ENCODE measurements at regions not wholly inside any gene's neighbourhood (a gene's known extent, or its start where the extent isn't known, plus 50 kb on each side); places are given as distances from the start of the nearest gene placed in this dataset.
"Not testable (repeated sequence)": the region's sequence is repeated elsewhere in the genome, so short reads cannot be mapped to it uniquely, and the experiment has no call there.

DNA sequence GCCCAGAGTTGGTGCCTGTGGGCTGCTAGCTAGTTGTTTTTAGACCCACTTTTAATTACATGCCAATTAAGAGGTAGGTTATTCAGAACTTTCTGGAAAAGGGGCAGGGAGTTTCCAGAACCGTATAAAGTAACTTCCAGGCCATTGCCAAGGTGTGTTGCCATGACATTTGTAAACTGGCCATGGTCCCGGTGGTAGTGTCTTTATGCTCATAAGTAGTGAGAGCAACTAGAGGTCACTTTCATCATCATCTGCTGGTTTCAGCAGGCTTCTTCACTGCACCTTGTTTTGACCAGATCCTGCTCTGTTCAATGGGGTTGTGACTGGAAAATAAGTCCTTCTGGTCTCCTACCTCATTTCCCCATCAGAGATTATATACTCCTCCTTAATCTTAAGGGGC, 207.0 kb downstream of the FAM72C start:
- DNase-seq (ENCODE audit: low spot score): not testable (repeated sequence)

DNA sequence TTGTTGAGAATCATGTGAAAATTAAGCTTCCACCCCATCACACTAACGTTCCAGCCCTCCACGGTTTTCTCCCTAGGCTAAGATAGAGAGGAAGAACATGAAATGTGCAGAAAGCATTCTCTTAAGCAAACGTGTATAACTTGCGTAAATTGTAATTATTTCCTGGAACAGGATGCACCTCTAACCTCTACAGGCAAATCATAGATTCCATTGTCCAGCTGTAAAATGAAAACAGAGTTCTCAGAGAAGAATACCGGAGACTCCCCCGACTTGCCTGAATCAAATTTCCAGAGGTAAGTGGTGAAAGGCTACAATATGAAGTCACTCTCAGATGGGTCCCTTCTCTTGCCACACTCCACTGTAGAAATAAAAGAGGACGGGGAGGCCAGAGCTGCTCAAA, 211.4 kb downstream of the FAM72C start:
- not testable (repeated sequence) for DNase-seq (ENCODE audit: low spot score)

- DNase-seq (ENCODE audit: low spot score): not testable (repeated sequence)
Measured at GRCh38 chr1:143755961-143756360, 215.8 kb downstream of the FAM72C start.

DNA sequence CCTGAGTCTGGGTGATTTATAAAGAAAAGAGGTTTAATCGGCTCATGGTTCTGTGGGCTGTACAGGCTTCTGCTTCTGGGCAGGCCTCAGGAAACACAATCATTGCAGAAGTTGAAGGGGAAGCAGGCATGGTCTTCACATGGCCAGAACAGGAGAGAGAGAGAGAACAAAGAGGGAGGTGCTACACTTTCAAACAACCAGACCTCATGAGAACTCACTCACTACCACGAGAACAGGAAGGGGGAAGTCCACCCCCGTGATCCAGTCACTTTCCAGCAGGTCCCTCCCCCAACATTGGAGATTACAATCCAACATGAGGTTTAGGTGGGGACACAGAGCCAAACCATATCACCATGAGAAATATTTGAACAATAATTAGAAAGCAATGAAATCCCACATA, 222.9 kb downstream of the FAM72C start:
- no peak for DNase-seq (ENCODE audit: low spot score)

DNA sequence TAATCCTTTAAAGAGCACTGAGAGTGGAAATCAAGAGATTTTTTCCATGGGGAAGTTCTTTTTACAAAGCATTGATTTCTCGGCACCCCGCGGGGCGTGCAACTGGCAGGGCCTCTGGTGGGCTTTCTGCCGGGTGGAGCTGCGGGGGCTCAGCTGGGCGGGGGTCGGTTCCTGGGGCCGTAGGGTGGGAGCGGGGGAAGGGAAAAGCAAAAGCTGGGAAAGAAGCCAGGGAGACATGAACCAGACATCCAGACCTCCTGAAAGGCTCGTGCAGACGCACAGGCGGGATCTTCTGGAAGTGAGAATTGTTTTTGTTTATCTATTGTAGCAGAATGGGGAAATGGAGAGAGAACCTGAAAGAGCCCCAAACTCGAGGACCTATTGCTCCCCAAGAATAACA, 235.2 kb downstream of the FAM72C start:
- DNase-seq (ENCODE audit: low spot score): no peak

- DNase-seq (ENCODE audit: low spot score): no peak
Measured at GRCh38 chr1:143735764-143736461, 235.9 kb downstream of the FAM72C start.

GRCh38 chr1:143734261-143734660, 237.5 kb downstream of the FAM72C start:
- not testable (repeated sequence) for DNase-seq (ENCODE audit: low spot score)

- DNase-seq (ENCODE audit: low spot score): not testable (repeated sequence)
Measured at GRCh38 chr1:143730890-143731289, 240.9 kb downstream of the FAM72C start.

GRCh38 chr1:143729449-143730111, 242.2 kb downstream of the FAM72C start:
- peak; percentile 54 for DNase-seq (ENCODE audit: low spot score)

DNA sequence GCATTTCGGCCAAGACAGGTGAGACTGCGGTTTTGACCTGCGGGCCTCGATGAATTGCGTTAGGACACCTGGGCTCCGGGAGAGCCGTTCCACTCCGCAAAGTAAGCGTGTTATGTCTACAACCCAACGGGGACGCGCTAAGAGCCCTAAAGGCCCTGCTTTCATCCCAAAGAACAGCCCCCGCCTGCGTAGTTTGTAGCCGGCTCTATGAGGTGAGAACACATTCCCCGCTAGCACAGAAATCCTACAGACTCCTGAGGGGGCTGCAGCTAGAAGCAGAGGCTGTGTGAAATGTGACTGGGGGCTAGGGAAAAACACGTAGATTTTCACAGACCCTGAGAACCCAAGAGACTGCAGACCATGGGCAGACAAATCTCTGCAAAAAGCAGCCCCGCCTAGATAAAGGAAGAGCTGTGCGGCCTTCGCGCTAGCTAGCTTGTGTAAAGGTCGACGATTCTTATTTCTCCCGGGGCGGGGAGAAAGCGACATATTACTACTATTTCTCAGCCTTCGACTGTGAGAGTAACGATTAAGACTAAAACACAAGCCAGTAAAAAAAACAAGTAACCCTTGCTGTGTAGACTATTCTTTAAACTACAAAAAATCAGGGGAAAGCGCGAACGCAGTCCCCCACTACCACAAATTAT, 242.9 kb downstream of the FAM72C start:
- not testable (repeated sequence) for DNase-seq (ENCODE audit: low spot score)

- DNase-seq (ENCODE audit: low spot score): peak; percentile 40
Measured at GRCh38 chr1:143727263-143727662, 244.5 kb downstream of the FAM72C start.

- DNase-seq (ENCODE audit: low spot score): no peak
Measured at GRCh38 chr1:143721024-143721373, 250.8 kb downstream of the FAM72C start.

DNA sequence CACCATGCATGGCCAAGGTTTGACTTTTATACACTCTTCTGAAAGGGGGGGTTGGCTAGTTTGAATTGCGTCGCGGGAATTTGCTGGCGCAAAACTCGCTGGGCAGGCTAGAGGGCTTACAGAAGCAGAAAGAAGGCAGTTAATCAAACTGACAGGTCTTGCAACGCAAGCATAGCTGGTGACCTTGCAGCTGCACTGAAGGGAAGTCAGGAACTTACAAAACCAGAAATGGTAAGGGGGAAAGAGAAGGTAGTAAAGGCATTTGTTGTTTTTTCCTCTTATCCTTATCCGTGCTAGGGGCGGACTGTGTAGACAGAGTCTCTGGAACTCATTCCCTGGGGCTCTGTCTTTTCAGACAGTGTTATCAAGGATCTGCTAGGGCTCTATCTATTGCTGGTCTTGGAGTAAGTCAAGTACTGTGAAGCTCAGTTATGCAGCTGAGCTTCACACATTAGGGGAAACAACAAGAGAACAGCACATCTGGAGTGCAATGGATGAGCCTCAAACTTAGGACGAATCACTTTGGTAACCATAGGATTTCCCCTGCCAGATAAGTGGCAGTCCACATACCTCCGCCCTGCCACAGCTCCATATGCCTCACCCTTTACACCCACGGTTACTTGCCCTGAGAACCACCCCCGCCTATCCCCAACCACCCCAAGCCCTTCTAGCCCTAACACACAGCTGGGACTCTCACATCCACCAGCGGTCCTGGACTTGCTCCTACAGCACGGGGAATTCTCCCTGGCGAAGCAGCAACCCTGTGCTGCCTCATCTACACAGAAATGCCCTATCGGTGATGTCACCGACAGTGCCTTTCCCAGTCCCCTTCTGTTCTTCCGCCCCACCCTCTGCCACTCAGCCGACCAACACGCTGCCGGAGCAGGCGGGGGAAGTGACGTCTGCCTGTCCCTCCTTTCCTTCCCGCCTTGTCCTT, 251.4 kb downstream of the FAM72C start:
- peak; percentile 90 for DNase-seq (ENCODE audit: low spot score)

DNA sequence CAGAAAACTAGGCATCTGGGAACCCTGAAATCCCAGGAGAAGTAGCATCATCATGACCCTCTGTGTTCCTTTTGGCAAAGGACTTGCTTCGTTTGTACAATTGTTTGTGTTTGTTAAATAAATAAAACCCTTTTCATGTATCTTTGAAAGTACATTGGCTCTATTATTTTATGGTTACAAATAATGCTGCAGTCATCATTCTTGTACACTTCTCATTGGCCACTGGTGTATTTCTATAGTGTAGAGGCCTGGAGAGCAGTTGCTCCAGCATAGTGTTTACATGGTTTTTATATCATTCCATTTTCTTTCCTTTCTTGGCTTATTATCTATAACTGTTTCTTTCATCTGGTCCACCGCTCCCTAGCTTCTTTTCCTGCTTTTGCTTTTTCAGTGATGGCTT, 253.3 kb downstream of the FAM72C start:
- no peak for DNase-seq (ENCODE audit: low spot score)

DNA sequence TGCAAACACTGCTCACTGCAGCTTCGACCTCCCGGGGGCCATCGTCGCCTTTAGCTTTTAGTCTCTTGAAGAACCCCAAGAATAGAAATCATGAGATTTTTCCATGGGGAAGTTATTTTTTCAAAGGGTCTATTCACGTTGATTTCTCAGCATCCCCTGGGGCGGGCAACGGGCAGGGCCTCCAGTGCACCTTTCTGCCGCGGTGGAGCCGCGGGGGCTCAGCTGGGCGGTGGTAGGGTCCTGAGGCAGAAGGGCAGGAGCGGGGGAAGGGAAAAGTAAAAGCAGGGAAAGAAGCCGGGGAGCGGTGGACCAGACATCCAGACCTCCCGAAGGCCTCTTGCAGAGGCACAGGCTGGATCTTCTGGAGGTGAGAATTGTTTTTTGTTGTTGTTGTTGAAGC, 253.8 kb downstream of the FAM72C start:
- no peak for DNase-seq (ENCODE audit: low spot score)

DNA sequence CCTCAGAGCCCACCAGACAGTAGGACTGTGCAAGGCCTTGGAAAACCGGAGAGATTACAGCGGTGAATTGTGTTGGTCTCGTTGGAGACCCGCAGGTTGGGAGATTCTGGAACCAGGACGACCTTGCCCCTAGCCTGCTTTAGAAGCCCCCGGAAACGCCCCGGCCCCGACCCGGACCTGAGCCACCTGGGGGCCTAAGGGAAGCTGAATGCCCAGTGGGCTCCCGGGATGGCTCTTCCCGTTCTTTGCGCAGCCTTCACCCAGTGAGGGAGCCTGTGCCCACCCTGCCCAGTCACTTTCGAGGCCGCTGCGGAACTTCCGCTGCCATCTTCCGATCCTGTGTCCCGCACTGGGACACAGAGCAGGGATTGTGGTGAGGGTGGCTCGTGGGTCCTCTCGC, 254.4 kb downstream of the FAM72C start:
- no peak for DNase-seq (ENCODE audit: low spot score)

GRCh38 chr1:143714913-143715312, 256.9 kb downstream of the FAM72C start:
- not testable (repeated sequence) for DNase-seq (ENCODE audit: low spot score)

- peak; percentile 79 for DNase-seq (ENCODE audit: low spot score)
Measured at GRCh38 chr1:143709606-143710259, 262.1 kb downstream of the FAM72C start.

DNA sequence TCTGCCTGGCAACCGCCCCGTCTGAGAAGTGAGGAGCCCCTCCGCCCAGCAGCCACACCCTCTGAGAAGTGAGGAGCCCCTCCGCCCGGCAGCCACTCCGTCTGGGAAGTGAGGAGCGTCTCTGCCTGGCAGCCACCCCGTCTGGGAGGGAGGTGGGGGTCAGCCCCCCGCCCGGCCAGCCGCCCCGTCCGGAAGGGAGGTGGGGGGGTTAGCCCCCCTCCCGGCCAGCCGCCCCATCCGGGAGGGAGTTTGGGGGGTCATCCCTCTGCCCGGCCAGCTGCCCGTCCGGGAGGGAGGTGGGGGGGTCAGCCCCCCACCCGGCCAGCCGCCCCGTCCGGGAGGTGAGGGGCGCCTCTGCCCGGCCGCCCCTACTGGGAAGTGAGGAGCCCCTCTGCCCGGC, 269.0 kb downstream of the FAM72C start:
- DNase-seq (ENCODE audit: low spot score): not testable (repeated sequence)

GRCh38 chr1:143699731-143700130, 272.1 kb downstream of the FAM72C start:
- no peak for DNase-seq (ENCODE audit: low spot score)

DNA sequence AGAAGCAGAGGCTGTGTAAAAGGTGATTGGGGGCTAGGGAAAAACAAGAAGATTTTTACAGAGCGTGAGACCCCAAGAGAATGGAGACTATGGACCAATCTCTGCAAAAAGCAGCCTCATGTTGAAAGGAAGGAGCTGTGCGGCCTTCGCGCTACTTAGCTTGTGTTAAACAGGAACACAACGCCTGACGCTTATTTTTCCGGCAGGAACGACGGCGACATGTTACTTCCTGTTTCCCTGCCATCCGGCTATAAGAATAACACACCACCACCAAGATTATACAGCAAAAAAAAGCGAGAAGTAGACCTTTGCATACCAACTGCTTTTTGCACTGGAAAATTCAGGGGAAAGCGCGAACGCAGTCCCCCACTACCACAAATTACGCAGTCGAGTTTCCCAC, 272.7 kb downstream of the FAM72C start:
- no peak for DNase-seq (ENCODE audit: low spot score)

DNA sequence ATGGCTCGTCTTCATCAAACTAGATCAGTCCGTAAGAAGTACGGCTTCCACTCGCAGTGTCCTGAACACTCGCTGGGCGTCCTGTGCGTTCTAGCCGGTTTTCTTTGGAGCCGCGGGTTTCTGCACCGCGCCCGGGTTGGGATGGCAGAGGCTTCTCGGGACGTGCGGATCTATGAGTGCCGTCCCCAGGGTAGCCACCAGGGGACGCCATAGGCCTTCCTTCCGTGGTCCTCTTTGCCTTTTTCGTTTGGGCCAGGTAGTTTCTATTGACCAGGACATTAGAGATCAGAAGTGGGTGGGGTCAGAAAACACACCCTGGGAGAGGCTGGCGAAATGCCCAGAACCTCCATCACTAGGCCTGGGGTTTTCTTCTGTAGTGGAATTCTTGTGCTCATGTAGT, 273.8 kb downstream of the FAM72C start:
- DNase-seq (ENCODE audit: low spot score): peak; percentile 82

Data from NAMALWA (cell line).